ENCODE measurements at regions not wholly inside any gene's neighbourhood (a gene's known extent, or its start where the extent isn't known, plus 50 kb on each side); places are given as distances from the start of the nearest gene placed in this dataset.
A peak's percentile ranks its signal among the peaks of the same experiment; 100 is the strongest.

GRCh38 chrX:27924718-27925117 is 56.5 kb downstream of the DCAF8L1 start:
- DNase-seq: no peak

- DNase-seq: no peak
Measured at GRCh38 chrX:27924261-27924660, 57.0 kb downstream of the DCAF8L1 start.

- DNase-seq: no peak
Measured at GRCh38 chrX:27918799-27919198, 62.5 kb downstream of the DCAF8L1 start.

- no peak for DNase-seq
Measured at GRCh38 chrX:27917713-27918500, 63.3 kb downstream of the DCAF8L1 start.

GRCh38 chrX:27915617-27916016 is 65.6 kb downstream of the DCAF8L1 start:
- DNase-seq: no peak

GRCh38 chrX:27910412-27910811 is 70.8 kb downstream of the DCAF8L1 start:
- DNase-seq: no peak

- DNase-seq: peak; percentile 51
Measured at GRCh38 chrX:27903960-27904359, 77.3 kb downstream of the DCAF8L1 start.

GRCh38 chrX:27893871-27894270 is 86.1 kb downstream of the MAGEB10 start:
- no peak for DNase-seq

- no peak for DNase-seq
Measured at GRCh38 chrX:27893211-27893610, 85.4 kb downstream of the MAGEB10 start.

GRCh38 chrX:27890611-27891010 is 82.8 kb downstream of the MAGEB10 start:
- peak; percentile 78 for DNase-seq

GRCh38 chrX:27889878-27890277 is 82.1 kb downstream of the MAGEB10 start:
- no peak for DNase-seq

GRCh38 chrX:27884654-27885053 is 76.9 kb downstream of the MAGEB10 start:
- no peak for DNase-seq

GRCh38 chrX:27883468-27884092 is 75.8 kb downstream of the MAGEB10 start:
- no peak for DNase-seq

- no peak for DNase-seq
Measured at GRCh38 chrX:27882695-27883094, 74.9 kb downstream of the MAGEB10 start.

GRCh38 chrX:27878862-27879261 is 71.1 kb downstream of the MAGEB10 start:
- no peak for DNase-seq

All from fibroblast of upper back skin (primary cell).